Left ventricle myocardium superior (tissue), 1 donor: ENCODE measurements at regions not wholly inside any gene's neighbourhood (a gene's known extent, or its start where the extent isn't known, plus 50 kb on each side); places are given as distances from the start of the nearest gene placed in this dataset.
"Not testable (repeated sequence)": the region's sequence is repeated elsewhere in the genome, so short reads cannot be mapped to it uniquely, and the experiment has no call there.

Experiments
- ATAC-seq: fragments of 200-7000 bp; cut with Tn5 transposase; one replicate; pipeline ENCODE4 v1.9.1; 2020; ENCODE audit warnings: mild to moderate bottlenecking, moderate library complexity
- DNase-seq: peaks from one replicate; pipeline ENCODE4 v3.0.0-alpha.2; 2020
- intact Hi-C: fragments of 100-400 bp; cut with micrococcal nuclease; formaldehyde crosslinking; loops from one replicate; pipeline ENCODE4 v1.11.0; 2022
- donor health status: DM: no; HTN: yes; CAD: no; lungs with severe emphysema.

DNA sequence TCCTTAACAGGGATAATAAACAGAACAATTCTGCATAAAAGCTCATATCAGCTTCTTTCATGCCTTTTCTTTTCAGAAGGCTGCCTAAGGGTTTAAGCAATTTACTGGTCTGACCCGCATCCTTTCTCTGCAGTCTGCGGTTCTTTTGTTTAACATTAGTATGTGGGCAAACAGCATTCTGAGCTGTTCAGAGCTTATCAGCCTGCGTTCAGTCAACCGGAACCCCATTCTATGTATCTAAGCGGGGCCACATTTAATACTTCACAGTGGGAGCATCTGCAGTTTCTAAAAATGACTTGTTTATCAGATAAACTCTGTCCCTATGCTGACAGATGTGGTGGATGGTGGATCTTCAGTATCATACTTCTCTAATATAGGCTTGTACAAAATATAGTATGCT is 758.9 kb upstream of the MMS22L start:
- no peak for ATAC-seq
- intact Hi-C loops, result no loop called here
- DNase-seq, result no peak

DNA sequence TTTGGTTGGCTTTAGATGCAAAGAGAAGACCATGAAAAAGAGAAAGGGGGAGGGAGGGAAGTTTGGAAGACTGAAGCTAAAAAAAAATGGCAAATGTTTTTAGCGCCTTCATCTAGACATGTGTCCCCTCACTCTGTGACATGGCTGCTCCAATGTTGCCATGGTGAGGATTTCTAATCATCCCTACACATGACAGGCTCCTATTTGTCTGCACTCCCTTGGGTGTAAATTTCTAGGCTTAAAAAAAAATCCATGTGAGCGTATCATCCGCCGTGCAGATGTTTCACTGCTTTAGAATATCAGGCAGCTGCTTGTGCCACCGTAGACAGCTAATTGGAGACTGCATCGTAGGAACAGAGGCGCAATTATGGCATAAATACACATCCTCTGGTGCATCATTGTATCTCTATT is 761.1 kb upstream of the MMS22L start:
- DNase-seq, result no peak
- ATAC-seq, result no peak
- intact Hi-C loops, result no loop called here

DNA sequence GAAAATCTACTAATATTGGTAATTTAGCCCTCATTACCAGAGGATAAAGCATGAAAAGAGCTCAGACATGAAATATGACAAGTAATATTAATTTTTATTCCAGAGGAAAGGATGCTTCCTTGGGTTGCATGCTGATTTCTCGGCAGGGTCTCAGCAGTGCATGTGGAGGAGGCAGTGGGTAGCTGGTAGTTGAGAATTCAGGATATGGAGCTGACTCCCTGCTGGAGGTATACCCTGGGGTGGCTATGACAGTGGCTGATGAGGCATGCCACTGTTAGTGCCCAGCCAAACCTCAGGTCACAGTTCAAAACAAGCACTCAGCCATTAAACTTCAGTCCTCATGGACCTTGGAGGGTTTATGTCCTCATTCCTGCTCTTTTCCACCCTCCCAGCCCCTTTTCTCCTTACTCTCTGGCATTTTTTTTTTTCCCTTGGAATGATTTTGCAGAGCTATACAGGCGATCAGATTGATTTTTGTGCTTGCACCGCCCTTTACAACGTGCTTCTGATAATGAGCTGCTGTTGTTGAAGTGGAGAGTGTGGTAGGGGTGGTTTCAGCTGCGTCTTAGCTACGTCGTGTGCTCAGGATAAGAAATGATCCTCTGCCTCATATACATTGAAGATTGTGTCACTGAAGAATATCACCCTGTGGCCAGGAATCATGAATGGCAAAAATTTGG is 761.9 kb upstream of the MMS22L start:
- DNase-seq, result no peak
- intact Hi-C loops, result no loop called here
- ATAC-seq, result no peak

DNA sequence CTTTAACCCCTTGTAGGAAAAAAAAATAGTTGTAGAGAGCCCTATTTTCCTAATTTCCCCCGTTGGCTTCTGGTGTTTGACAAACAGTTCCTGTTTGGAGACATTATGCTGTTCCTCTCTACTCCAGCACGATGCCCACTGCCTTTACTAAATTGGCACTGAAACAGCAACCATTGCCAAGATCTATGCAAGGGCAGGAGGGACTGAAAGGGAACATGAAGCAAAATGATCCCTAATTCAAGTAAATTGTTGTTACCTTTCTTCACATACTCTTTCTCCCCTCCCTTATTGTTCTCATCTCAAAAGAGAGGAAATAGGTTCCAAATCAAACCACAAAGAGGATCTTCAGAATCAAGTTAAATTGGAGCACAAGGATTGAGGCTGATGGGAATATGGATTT is 764.1 kb upstream of the MMS22L start:
- no peak for DNase-seq
- intact Hi-C loops, result no loop called here
- no peak for ATAC-seq

DNA sequence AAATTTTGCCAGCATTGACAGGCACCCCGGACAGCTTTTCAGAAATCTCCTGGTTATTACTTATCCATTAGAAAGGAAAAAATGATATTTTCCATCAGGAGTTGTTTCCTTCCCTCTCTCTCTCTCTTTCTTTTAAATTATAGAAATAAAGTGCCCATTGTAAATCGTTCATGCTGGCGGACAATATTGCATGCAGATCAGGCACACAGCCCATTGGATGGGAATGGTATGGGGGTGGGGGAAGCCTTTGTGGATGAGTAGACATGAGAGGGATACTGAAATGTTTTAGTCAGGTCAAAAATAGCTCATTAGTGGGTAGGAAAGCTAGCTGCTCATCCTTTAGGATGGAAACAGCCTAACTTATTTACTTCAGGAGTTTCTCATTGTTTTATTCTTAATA is 764.9 kb upstream of the MMS22L start:
- ATAC-seq (no peak), DNase-seq (no peak)
- intact Hi-C loops, result no loop called here

DNA sequence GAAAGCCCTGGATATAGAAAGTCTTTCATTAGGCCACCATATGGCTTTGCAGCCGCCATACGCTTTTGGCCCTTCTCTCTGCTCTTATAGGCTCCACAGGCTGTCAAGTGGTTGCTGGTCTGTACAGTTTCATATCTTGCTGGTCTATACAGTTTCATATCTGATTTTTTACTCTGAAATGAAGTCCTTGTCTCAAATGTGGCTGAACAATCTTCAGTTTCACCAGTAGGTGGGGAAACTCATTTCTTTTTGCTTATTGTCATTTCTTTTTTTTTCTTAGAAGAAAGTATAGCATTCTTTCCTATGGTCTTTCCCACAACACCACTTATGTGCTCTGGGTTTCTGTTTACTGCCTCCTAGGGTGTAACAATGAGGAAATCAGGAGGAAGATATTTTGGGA is 771.4 kb upstream of the MMS22L start:
- intact Hi-C loops, result no loop called here
- ATAC-seq (no peak), DNase-seq (no peak)

DNA sequence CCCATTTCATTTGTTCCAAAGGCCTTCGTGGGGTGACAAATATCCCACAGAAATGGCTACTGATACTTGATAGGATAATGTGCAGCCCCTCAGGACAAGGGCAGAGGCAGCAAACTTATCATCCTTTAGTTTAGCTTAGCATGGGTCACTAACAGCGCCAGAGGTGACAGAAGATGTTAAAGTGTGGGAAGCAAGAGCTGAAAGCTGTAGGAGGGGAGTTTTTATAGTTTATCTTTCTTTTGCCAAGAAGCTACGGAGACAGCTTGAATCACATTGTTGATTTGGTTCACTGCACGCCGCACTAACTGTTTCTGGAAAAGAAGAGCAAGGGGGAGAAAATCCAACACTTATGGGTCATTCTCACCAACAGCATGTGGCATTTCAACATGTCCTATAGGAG is 773.9 kb upstream of the MMS22L start:
- DNase-seq (no peak), ATAC-seq (no peak)
- intact Hi-C loops, result no loop called here

DNA sequence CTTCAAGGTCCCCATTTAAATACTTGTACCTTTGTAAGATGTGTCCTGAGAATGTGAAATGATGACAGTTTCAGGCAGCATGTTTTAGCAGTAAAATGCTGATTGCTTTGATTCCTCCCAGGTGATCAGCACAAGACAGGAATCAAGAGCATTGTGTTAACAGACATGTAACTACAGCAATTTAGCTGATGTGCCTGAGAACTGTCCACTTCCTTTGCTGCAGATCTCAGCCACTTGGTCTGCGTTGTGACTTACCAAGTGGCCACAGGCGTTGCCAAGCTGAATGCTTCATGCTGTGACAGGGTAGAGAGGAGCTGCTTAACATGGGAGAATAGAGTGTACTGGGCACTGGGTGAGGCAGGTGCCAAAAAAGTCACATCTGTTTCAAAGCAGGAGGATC is 767.0 kb upstream of the POU3F2 start:
- DNase-seq (no peak), ATAC-seq (no peak)
- intact Hi-C loops, result no loop called here

DNA sequence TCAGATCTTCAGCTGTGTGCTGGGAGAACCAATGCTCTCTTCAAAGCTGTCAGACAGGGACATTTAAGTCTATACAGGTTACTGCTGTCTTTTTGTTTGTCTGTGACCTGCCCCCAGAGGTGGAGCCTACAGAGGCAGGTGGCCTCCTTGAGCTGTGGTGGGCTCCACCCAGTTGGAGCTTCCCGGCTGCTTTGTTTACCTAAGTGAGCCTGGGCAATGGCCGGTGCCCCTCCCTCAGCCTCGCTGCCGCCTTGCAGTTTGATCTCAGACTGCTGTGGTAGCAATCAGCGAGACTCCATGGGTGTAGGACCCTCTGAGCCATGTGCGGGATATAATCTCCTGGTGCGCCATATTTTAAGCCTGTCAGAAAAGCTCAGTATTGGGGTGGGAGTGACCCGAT is 745.8 kb upstream of the POU3F2 start:
- DNase-seq, intact Hi-C loops, ATAC-seq: not testable (repeated sequence)

DNA sequence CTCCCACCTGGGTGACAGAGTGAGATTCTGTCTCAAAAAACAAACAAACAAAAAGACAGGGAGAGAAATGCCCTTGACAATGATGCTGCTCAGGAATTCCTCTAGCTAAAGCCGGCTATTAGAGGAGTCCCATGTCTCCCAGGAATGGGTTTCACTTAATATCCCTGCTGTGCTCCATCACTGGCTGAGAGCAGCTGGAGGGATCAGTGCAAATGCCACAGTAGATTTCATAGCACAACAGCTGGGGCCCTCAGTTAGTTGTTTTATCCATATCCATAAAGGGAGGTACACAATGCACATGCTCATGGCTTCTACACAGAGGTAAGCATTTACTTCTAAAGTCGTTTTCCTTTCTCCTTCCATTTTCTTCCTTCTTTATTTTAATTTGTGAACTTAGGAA is 742.0 kb upstream of the POU3F2 start:
- intact Hi-C loops, result no loop called here
- no peak for ATAC-seq
- no peak for DNase-seq

DNA sequence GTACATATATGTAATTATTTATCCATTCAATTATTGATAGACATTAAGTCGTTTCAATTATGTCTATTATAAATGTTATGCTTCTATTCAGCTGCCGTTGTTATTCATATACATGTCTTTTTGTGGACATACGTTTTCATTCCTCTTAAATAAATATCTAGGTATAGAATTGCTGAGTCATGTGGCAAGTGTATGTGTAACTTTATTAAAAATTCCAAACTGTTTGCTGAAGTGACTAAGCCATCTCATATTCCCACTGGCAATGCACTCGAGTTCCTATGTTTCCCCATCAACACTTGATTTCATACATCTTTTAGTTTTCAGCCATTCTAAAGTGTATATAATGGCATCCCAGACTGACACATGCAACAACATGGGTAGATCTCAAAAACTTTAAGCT is 739.7 kb upstream of the POU3F2 start:
- ATAC-seq (no peak), DNase-seq (no peak)

DNA sequence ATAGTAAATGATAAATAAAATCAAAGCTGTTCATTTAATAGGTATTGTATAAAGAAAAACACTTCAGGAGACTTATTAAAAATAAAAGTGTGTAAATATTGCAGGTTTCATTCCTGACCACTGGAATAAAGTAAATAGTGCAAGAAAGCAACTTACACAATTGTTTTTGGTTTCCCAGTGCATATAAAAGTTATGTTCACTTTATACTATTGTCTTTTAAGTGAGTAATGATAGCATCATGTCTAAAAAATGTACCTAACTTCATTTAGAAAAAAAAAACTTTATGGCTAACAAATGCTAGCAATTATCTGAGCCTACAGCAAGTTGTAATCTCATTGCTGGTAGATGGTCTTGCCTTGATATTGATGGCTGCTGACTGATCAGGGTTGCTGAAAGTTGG is 726.6 kb upstream of the POU3F2 start:
- no peak for ATAC-seq
- intact Hi-C loops, result no loop called here
- no peak for DNase-seq

More for the DNA sequence above, 739.7 kb upstream of the POU3F2 start:
- intact Hi-C loops, result no loop called here

DNA sequence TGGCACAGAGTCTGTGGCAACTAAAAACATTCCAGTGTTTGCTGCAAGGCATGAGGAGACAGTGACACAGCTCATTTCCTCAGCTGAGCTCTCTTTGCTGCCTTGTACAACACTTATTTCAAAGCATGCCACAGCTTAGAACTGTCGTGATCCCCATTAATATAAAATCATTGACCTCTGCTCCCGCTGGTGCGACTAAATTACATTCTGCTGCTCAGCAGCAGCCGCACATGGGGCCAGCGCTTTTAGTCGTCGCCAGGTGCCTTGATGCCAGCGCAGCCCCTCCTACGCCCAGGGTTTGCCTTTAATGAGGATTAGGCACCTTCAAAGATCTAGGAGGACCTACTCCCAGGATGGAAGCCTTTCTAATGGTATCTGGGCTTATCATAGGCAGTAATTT is 717.9 kb upstream of the POU3F2 start:
- ATAC-seq, result no peak
- intact Hi-C loops, result no loop called here
- DNase-seq, result no peak

DNA sequence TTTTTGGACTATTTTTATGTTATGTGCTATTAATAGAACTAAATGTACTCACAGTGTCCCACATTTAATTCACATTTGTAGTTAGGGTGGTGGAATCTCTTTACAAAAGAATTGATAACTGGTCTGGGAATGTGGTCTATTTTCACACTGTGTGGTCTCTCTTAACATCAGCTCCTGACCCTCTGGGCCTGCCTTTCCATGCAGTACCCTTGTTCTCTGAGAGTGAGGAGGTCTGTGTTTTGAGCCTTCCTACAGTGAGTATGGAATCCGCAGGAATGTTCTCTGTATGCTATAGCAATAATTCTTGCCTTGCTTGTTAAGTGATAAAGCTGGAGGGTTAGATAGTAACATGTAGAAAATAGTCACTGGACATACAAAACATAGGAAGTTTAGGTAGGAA is 717.3 kb upstream of the POU3F2 start:
- ATAC-seq, result no peak
- intact Hi-C loops, result no loop called here
- DNase-seq, result no peak

DNA sequence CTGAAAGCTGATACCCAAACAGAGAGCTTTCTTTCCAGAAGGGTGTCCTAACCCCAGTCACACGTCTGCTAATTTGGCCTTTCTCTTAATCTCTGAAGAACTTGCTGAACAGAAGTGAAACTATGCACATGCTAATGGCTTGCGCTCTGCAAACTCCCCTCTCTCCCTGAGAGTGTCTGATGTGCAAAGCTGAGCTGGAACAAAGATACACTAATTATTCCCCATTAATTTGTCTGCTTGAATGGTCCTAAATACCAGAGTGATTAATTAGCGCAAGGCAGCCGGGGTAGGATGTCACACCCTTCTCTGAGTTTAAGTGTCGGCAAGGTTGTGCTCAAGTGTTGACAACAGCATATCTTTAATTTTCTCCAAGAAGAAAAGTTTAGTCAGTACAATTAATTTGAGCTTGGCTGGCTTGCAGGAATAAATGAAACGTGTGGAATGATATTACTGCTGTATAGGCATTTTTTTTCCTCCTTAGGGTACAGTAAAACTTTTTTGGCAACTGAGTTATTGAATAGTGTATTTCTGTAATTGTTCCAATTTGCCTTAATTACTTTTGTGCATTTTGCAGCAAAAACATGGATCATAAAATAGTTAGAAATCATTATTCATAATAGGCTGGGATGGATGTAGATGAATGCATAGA is 715.9 kb upstream of the POU3F2 start:
- DNase-seq (no peak), ATAC-seq (no peak)
- intact Hi-C loops, result no loop called here

DNA sequence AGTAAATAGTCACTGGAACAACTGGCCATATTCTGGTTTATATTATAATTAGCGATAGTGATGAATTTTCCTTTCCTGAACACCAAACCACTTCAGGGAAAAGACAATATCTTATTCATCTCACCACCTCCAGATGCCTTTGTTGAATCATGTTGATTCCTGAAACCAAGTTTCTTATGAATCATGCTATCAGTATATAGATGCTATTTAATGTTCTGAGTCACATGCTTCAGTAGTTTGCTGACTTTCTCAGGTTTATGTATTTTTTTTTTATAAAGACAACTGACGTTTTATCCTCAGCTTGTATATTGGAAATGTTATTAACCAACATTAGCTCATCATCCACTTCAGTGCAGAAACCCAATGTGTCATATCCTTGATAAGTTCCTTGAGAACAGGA is 710.2 kb upstream of the POU3F2 start:
- DNase-seq (no peak), ATAC-seq (no peak)
- intact Hi-C loops, result no loop called here

DNA sequence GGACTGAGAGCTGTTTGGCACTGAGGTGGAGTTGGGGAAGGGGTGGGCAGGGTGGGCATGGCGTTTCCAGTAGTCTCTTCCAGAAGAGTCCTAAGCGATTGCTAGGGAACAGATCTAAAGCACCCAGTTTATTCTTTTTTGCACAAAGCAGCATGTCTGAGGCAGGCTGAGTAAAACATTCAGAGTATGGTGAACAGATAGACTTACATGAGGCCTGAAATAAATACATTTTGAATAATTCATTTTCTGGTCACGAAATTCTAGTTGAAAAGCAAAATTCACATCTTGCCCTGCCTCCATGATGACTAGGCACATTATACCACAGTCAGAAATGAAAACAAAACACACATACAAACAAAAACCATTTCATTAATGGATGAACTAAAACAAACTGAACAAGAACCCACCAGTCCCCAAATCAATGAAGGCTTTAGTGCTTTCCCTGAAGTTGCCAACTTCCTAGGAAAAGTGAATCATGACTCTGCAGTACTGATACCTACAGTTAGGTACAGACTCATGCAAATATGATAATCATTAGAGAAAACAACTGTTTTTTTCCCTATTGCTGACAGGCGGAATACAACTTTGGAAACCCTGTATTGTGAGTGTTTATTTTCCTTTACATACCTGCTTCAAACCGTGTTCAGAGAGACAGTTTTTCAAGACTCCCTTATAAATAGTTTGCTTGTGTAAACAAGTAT is 702.9 kb upstream of the POU3F2 start:
- ATAC-seq, result no peak
- intact Hi-C loops, result no loop called here
- no peak for DNase-seq

DNA sequence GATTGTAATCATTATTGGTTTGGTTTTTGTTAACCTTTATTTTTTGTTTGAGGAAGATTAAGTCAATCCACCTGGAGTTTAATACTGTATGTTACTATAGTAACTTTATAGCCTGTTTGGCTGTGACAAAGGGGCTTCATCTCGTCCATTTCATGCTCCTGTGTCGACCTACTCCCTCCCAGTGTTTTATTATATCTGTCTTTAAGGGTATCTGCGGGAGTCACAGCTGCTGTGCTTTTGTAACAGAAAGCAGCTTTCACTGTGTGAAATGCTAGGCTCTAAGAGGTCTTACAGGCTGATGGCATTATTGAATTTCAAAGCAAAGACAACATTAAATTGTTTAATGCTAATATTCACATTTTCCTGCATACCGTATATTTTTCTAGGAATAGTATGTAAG is 698.0 kb upstream of the POU3F2 start:
- intact Hi-C loops, result no loop called here
- ATAC-seq, result no peak
- DNase-seq, result no peak

DNA sequence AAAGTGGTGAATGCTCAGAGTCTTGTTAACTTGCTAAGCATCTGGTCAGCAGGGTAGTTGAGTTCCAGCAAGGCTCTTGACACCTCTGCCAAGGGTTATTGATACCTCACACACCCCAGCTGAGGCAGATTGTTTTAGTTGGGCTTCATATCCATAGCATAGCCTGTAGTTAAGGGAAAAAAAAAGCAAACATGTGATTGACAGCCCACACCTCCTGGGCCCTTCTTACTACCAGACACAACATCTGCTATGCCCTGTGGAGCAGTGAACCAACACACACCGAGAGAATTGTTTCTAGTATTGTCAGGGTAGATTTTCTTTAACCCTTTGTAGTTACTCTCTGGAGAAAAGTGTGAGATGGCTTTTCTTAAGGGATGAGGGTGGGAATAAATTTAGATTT is 697.0 kb upstream of the POU3F2 start:
- DNase-seq (no peak), ATAC-seq (no peak)
- intact Hi-C loops, result no loop called here

DNA sequence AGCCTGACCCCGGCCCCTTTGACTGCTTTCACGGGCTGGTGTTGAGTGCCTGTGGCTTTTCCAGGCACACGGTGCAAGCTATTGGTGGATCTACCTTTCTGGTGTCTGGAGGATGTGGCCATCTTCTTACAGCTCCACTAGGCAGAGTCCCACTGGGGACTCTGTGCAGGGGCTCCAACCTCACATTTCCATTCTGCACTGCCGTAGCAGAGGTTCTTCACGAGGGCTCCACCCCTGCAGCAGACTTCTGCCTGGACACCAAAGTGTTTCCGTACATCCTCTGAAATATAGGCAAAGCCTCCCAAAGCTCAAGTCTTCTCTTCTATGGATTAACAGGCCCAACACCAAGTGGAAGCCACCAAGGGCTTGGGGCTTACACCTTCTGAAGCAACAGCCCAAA is 691.5 kb upstream of the POU3F2 start:
- intact Hi-C loops, result no loop called here
- DNase-seq (no peak), ATAC-seq (no peak)

DNA sequence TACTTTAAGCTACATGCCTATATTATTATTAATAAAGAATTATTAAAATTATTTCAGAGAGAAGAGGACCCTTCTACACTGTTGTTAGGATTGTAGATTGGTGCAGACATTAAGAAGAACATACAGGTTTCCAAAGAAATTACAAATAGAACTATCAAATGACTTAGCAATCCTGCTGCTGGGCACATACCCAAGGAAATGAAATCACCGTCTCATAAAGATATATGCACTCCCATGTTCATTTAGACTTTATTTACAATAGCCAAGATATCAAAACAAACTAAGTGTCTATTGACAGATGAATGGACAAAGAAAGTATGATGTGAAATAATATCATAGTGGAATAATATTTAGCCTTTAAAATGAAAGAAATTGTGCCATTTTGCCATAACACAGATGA is 687.7 kb upstream of the POU3F2 start:
- DNase-seq, result no peak
- intact Hi-C loops, result no loop called here
- ATAC-seq, result no peak
